IMR-90 (cell line): ENCODE measurements at regions not wholly inside any gene's neighbourhood (a gene's known extent, or its start where the extent isn't known, plus 50 kb on each side); places are given as distances from the start of the nearest gene placed in this dataset.

Source experiments
- ATAC-seq: fragments of 200-7000 bp; cut with Tn5 transposase; 2 replicates; pipeline ENCODE4 v1.9.1; 2020; ENCODE audit warnings: low read depth, mild to moderate bottlenecking, moderate library complexity
- BruUV-seq: library from RNA; stranded (reverse); fragments of 400-500 nt; replicated peaks from 2 replicates; lab custom pipeline; 2021; lab: Mats Ljungman, UMichigan
- CTCF ChIA-PET: fragments of 300-600 bp; formaldehyde crosslinking; extraction: SDS; loops from one replicate; lab custom pipeline; 2021; ENCODE audit warnings: antibody characterized with exemption; lab: Yijun Ruan, JAX
- POLR2A ChIA-PET: fragments of 300-600 bp; sonication (Branson Sonifier 250); formaldehyde crosslinking; loops from one replicate; lab custom pipeline; 2022; ENCODE audit warnings: antibody characterized with exemption; ENCODE audit not compliant: unreplicated experiment; lab: Charles Lee
- DNase-seq: peaks from one replicate; pipeline ENCODE4 v3.0.0; 2013
- H2AFZ ChIP-seq: replicated peaks from 2 replicates; pipeline ENCODE3; 2013; ENCODE audit warnings: low read length, mild to moderate bottlenecking; ENCODE audit not compliant: poor library complexity
- H2AK5ac ChIP-seq: 2 replicates; pipeline ENCODE4 v1.6.1; 2013; ENCODE audit warnings: low read depth, low read length, inconsistent platforms
- H2AK9ac ChIP-seq: replicated peaks from 2 replicates; pipeline ENCODE3; 2013; ENCODE audit warnings: mild to moderate bottlenecking, low read depth, low read length, moderate library complexity; ENCODE audit not compliant: poor library complexity
- H2BK120ac ChIP-seq: 2 replicates; pipeline ENCODE4 v1.6.1; 2013; ENCODE audit warnings: low read depth, low read length, inconsistent platforms
- H2BK15ac ChIP-seq: 3 replicates; pipeline ENCODE4 v1.6.1; 2013; ENCODE audit warnings: low read depth, low read length, inconsistent platforms
- H2BK20ac ChIP-seq: 2 replicates; pipeline ENCODE4 v1.6.1; 2013; ENCODE audit warnings: low read depth, mild to moderate bottlenecking, inconsistent platforms, low read length, moderate library complexity
- H2BK5ac ChIP-seq: 2 replicates; pipeline ENCODE4 v1.6.1; 2013; ENCODE audit warnings: mild to moderate bottlenecking, low read depth, low read length, inconsistent platforms; ENCODE audit not compliant: poor library complexity, severe bottlenecking
- H3K14ac ChIP-seq: replicated peaks from 2 replicates; pipeline ENCODE4 v1.6.1; 2013; ENCODE audit warnings: low read depth, low read length, inconsistent platforms
- H3K18ac ChIP-seq: 2 replicates; pipeline ENCODE4 v1.6.1; 2013; ENCODE audit warnings: low read depth, low read length, control low read depth
- H3K23ac ChIP-seq: 2 replicates; pipeline ENCODE4 v1.6.1; 2013; ENCODE audit warnings: low read depth, low read length, inconsistent platforms
- H3K27ac ChIP-seq: 2 replicates; pipeline ENCODE4 v1.5.1; 2013; ENCODE audit warnings: mild to moderate bottlenecking, control low read depth, low read length; ENCODE audit not compliant: insufficient read depth
- H3K27me3 ChIP-seq: 2 replicates; pipeline ENCODE4 v1.6.1; 2013; ENCODE audit warnings: low read length; ENCODE audit not compliant: control insufficient read depth, insufficient read depth
- H3K36me3 ChIP-seq: 2 replicates; pipeline ENCODE4 v1.6.1; 2013; ENCODE audit warnings: low read length, mixed read lengths; ENCODE audit not compliant: control insufficient read depth, insufficient read depth
- H3K4ac ChIP-seq: 2 replicates; pipeline ENCODE4 v1.6.1; 2013; ENCODE audit warnings: low read depth, low read length, inconsistent platforms
- H3K4me1 ChIP-seq: 2 replicates; pipeline ENCODE4 v1.6.1; 2013; ENCODE audit warnings: low read length, mixed read lengths; ENCODE audit not compliant: control insufficient read depth, insufficient read depth
- H3K4me2 ChIP-seq: 2 replicates; pipeline ENCODE4 v1.6.1; 2013; ENCODE audit warnings: low read depth, mild to moderate bottlenecking, control low read depth, low read length, moderate library complexity
- H3K4me3 ChIP-seq: 2 replicates; pipeline ENCODE4 v1.5.1; 2013; ENCODE audit warnings: low read depth, mild to moderate bottlenecking, control low read depth, low read length, moderate library complexity; ENCODE audit not compliant: insufficient read depth
- H3K56ac ChIP-seq: 2 replicates; pipeline ENCODE4 v1.6.1; 2013; ENCODE audit warnings: low read length, inconsistent platforms; ENCODE audit not compliant: insufficient read depth; ENCODE audit errors: extremely low read depth
- H3K79me1 ChIP-seq, 2 experiments: 2 replicates each; pipeline ENCODE4 v1.6.1; 2013; ENCODE audit warnings: low read length in 2 of 2, inconsistent platforms in 1 of 2, low read depth in 1 of 2
- H3K9ac ChIP-seq: 2 replicates; pipeline ENCODE4 v1.6.1; 2013; ENCODE audit warnings: low read depth, low read length, control low read depth
- H3K9me1 ChIP-seq: 2 replicates; pipeline ENCODE4 v1.6.1; 2013; ENCODE audit warnings: low read length, inconsistent platforms; ENCODE audit not compliant: insufficient read depth
- H3K9me3 ChIP-seq: 2 replicates; pipeline ENCODE4 v1.6.1; 2013; ENCODE audit warnings: low read length; ENCODE audit not compliant: control insufficient read depth, insufficient read depth
- H4K20me1 ChIP-seq: 2 replicates; pipeline ENCODE4 v1.6.1; 2013; ENCODE audit warnings: low read length, inconsistent platforms; ENCODE audit not compliant: insufficient read depth
- H4K5ac ChIP-seq: 2 replicates; pipeline ENCODE4 v1.6.1; 2013; ENCODE audit warnings: mild to moderate bottlenecking, low read depth, low read length, control low read depth
- H4K8ac ChIP-seq, 2 experiments: 2 replicates each; pipeline ENCODE4 v1.6.1; 2013; ENCODE audit warnings: low read depth in 2 of 2, low read length in 2 of 2, control low read depth in 1 of 2, inconsistent platforms in 1 of 2
- H4K91ac ChIP-seq: 2 replicates; pipeline ENCODE4 v1.6.1; 2013; ENCODE audit warnings: low read depth, low read length, inconsistent platforms; ENCODE audit not compliant: insufficient read depth
- BHLHE40 ChIP-seq: fragments of 150-350 bp; IDR thresholded peaks from 2 replicates; pipeline ENCODE4 v1.6.1; 2016; ENCODE audit warnings: mild to moderate bottlenecking, low read depth, low read length
- CEBPB ChIP-seq: IDR thresholded peaks from 2 replicates; pipeline ENCODE4 v1.6.1; 2012; ENCODE audit warnings: low read depth, low read length, improper control_type of control experiment
- CHD1 ChIP-seq: IDR thresholded peaks from 2 replicates; pipeline ENCODE4 v1.6.1; 2012; ENCODE audit warnings: low read depth, low read length, improper control_type of control experiment
- ELK1 ChIP-seq: fragments of 150-350 bp; IDR thresholded peaks from 2 replicates; pipeline ENCODE4 v1.6.1; 2016; ENCODE audit warnings: low read depth, mild to moderate bottlenecking, low read length, moderate library complexity, borderline replicate concordance
- FOS ChIP-seq: fragments of 150-350 bp; IDR thresholded peaks from 2 replicates; pipeline ENCODE4 v1.6.1; 2016; ENCODE audit warnings: low read depth, low read length
- MAFK ChIP-seq: IDR thresholded peaks from 2 replicates; pipeline ENCODE4 v1.6.1; 2012; ENCODE audit warnings: low read depth, low read length, improper control_type of control experiment
- MAZ ChIP-seq: IDR thresholded peaks from 2 replicates; pipeline ENCODE4 v1.6.1; 2012; ENCODE audit warnings: low read depth, mild to moderate bottlenecking, low read length, improper control_type of control experiment, moderate library complexity, borderline replicate concordance
- MXI1 ChIP-seq: IDR thresholded peaks from 2 replicates; pipeline ENCODE4 v1.6.1; 2012; ENCODE audit warnings: low read depth, mild to moderate bottlenecking, low read length, moderate library complexity, borderline replicate concordance
- NFE2L2 ChIP-seq: fragments of 150-350 bp; IDR thresholded peaks from 2 replicates; pipeline ENCODE4 v1.6.1; 2016; ENCODE audit warnings: low read depth, mild to moderate bottlenecking, low read length
- POLR2A ChIP-seq: IDR thresholded peaks from 2 replicates; pipeline ENCODE4 v1.6.1; 2012; ENCODE audit warnings: mild to moderate bottlenecking, low read depth, low read length
- RAD21 ChIP-seq: IDR thresholded peaks from 2 replicates; pipeline ENCODE4 v1.6.1; 2012; ENCODE audit warnings: low read length, improper control_type of control experiment
- RCOR1 ChIP-seq: IDR thresholded peaks from 2 replicates; pipeline ENCODE4 v1.6.1; 2012; ENCODE audit warnings: mild to moderate bottlenecking, low read length, improper control_type of control experiment; ENCODE audit not compliant: insufficient replicate concordance
- RFX5 ChIP-seq: IDR thresholded peaks from 2 replicates; pipeline ENCODE4 v1.8.0; 2012; ENCODE audit warnings: low read depth, mild to moderate bottlenecking, low read length, moderate library complexity
- SMC3 ChIP-seq: fragments of 150-350 bp; IDR thresholded peaks from 2 replicates; pipeline ENCODE4 v1.6.1; 2016; ENCODE audit warnings: low read depth, mild to moderate bottlenecking, antibody characterized with exemption, low read length, moderate library complexity
- WGBS, 2 experiments: methylation state at CpG; one replicate each; pipeline versions ENCODE4 v1.1.5 to v1.1.7; 2013; ENCODE audit warnings: missing lambda C conversion rate in 2 of 2; ENCODE audit not compliant: insufficient read length in 1 of 2; ENCODE audit errors: extremely low coverage in 2 of 2; 5-methylcytosine and 5-hydroxymethylcytosine counted together
- dilution Hi-C: fragments of 300-500 bp; cut with HindIII; formaldehyde crosslinking; loops from one replicate; pipeline ENCODE4 v1.14.3; 2018; ENCODE audit warnings: low sequenced_read_pairs; ENCODE audit not compliant: unreplicated experiment
- in situ Hi-C: fragments of 300-500 bp; cut with MboI; formaldehyde crosslinking; loops from 3 replicates; pipeline ENCODE4 v1.14.3; 2019; ENCODE audit warnings: low sequenced_read_pairs, inconsistent platforms, mixed read lengths
- intact Hi-C: fragments of 100-400 bp; cut with micrococcal nuclease; formaldehyde crosslinking; loops from 2 replicates; pipeline ENCODE4 v1.10.0; 2022
- TF ChIP-seq, protein P1 (sequence below): conservative IDR thresholded peaks from 2 replicates; pipeline ENCODE4 v1.5.1; 2012; ENCODE audit warnings: mild to moderate bottlenecking, low read depth, low read length, improper control_type of control experiment
- TF ChIP-seq, protein P2 (sequence below): fragments of 150-350 bp; IDR thresholded peaks from 2 replicates; pipeline ENCODE4 v1.6.1; 2017; ENCODE audit warnings: mild to moderate bottlenecking, antibody characterized with exemption, low read length, low read depth

GRCh38 chr4:22597471-22597870, 81.6 kb upstream of the ADGRA3 start:
- Histone ChIP-seq H2BK20ac (no peak overlapping the region), H3K27ac (no peak overlapping the region), H3K56ac (no peak overlapping the region), H2BK5ac (no peak overlapping the region), H3K18ac (no peak overlapping the region), H3K4me2 (no peak overlapping the region), H2BK120ac (no peak overlapping the region), H4K5ac (no peak overlapping the region), H3K4me3 (no peak overlapping the region), H2AFZ (no peak overlapping the region), H3K36me3 (no peaks in the 10 kb centered on the region), H3K9ac (no peak overlapping the region), H3K9me3 (no peaks in the 10 kb centered on the region), H3K27me3 (no peaks in the 10 kb centered on the region), H4K20me1 (no peaks in the 10 kb centered on the region), H3K23ac (no peak overlapping the region), H3K4me1 (no peaks in the 10 kb centered on the region), H4K91ac (no peak overlapping the region), H3K9me1 (no peaks in the 10 kb centered on the region), H4K8ac (no peak overlapping the region), H2BK15ac (no peak overlapping the region), H3K14ac (no peak overlapping the region), H2AK9ac (no peak overlapping the region), H3K4ac (no peak overlapping the region), H2AK5ac (no peak overlapping the region), H3K79me1 (no peaks in the 10 kb centered on the region)
- POLR2A ChIA-PET: no interaction called here
- no peak for ATAC-seq
- dilution Hi-C loops (no loop called here), intact Hi-C loops (no loop called here), in situ Hi-C loops (no loop called here)
- no CpG with 5 or more reads among the region's 5 CpGs for WGBS, 2 experiments
- CTCF ChIA-PET: no interaction called here
- DNase-seq: no peak
- no TSS peak for BruUV-seq
- TF ChIP-seq MAFK (no peak), CEBPB (no peak), ELK1 (no peak), RCOR1 (no peak), CHD1 (no peak), BHLHE40 (no peak), FOS (no peak), MXI1 (no peak), POLR2A (no peak), RFX5 (no peak), SMC3 (no peak), MAZ (no peak), RAD21 (no peak), NFE2L2 (no peak)
- TF ChIP-seq, protein P1, sequence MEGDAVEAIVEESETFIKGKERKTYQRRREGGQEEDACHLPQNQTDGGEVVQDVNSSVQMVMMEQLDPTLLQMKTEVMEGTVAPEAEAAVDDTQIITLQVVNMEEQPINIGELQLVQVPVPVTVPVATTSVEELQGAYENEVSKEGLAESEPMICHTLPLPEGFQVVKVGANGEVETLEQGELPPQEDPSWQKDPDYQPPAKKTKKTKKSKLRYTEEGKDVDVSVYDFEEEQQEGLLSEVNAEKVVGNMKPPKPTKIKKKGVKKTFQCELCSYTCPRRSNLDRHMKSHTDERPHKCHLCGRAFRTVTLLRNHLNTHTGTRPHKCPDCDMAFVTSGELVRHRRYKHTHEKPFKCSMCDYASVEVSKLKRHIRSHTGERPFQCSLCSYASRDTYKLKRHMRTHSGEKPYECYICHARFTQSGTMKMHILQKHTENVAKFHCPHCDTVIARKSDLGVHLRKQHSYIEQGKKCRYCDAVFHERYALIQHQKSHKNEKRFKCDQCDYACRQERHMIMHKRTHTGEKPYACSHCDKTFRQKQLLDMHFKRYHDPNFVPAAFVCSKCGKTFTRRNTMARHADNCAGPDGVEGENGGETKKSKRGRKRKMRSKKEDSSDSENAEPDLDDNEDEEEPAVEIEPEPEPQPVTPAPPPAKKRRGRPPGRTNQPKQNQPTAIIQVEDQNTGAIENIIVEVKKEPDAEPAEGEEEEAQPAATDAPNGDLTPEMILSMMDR: no peak
- TF ChIP-seq, protein P2, sequence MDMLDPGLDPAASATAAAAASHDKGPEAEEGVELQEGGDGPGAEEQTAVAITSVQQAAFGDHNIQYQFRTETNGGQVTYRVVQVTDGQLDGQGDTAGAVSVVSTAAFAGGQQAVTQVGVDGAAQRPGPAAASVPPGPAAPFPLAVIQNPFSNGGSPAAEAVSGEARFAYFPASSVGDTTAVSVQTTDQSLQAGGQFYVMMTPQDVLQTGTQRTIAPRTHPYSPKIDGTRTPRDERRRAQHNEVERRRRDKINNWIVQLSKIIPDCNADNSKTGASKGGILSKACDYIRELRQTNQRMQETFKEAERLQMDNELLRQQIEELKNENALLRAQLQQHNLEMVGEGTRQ: no peak
